ENCODE measurements at regions not wholly inside any gene's neighbourhood (a gene's known extent, or its start where the extent isn't known, plus 50 kb on each side); places are given as distances from the start of the nearest gene placed in this dataset.
"Not testable (repeated sequence)": the region's sequence is repeated elsewhere in the genome, so short reads cannot be mapped to it uniquely, and the experiment has no call there.

DNA sequence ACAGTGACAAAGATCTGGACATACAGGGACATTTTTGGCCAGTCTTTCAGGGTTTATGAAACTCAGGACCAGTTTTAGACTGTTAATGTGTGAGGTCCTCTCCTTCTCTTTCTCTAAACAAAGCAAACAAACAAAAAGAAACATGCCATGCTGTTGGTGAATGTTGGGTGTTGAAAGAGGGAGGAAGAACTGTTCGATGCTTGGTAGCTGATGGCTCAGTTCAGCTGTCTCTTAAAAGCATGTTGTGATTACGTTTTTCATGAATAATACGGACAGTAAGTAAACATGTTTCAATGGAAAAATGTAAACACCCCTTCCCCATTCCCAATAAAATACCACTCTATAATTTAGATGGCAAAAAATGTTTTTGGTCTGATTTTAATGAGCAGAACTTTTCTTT is 219.1 kb downstream of the SEC23IP start:
- DNase-seq (ENCODE audit: low spot score) = no peak

GRCh38 chr10:120112809-120113208 is 220.3 kb downstream of the SEC23IP start:
- DNase-seq (ENCODE audit: low spot score) = no peak

- DNase-seq (ENCODE audit: low spot score) = no peak
Measured at GRCh38 chr10:120115959-120116358, 223.4 kb downstream of the SEC23IP start.

DNA sequence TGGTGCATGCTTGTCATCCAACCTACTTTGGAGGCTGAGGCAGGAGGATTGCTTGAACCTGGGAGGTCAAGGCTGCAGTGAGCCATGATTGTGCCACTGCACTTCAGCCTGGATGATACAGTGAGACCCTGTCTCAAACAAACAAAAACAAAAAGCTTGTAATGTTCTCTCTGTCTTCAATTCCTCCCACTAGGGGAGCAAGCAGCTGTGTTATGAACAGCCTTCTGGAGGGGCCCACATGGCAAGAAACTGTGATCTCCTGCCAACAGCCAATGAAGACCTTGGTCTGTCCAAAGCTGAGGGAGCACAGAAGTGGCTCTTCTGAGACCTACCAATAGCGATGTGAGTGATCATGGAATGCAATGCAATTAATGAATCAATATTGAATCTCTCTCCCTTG is 229.2 kb downstream of the SEC23IP start:
- DNase-seq (ENCODE audit: low spot score) = no peak

- peak; percentile 10 for DNase-seq (ENCODE audit: low spot score)
Measured at GRCh38 chr10:120131183-120131582, 238.7 kb downstream of the SEC23IP start.

GRCh38 chr10:120132811-120133210 is 240.3 kb downstream of the SEC23IP start:
- no peak for DNase-seq (ENCODE audit: low spot score)

GRCh38 chr10:120138689-120139088 is 246.2 kb downstream of the SEC23IP start:
- no peak for DNase-seq (ENCODE audit: low spot score)

DNA sequence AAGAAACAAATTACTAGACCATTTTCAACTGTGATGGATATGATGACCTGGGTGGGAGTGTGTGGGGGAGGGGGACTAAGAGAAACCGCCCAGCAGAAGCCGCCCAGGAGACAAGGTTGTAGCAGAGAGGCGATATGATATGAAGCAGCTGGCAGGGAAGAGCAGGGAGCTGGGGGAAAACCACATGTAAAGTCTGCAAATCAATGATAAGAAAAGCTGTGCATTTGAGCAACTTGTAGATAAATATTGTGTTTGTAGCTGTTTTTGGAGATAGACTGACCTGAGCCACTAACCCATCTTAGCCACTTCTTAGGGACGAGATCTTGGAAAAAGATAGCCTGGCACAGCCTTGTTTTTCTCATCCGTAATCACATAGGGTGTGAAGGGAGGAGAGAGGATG is 252.6 kb downstream of the SEC23IP start:
- DNase-seq (ENCODE audit: low spot score) = no peak

DNA sequence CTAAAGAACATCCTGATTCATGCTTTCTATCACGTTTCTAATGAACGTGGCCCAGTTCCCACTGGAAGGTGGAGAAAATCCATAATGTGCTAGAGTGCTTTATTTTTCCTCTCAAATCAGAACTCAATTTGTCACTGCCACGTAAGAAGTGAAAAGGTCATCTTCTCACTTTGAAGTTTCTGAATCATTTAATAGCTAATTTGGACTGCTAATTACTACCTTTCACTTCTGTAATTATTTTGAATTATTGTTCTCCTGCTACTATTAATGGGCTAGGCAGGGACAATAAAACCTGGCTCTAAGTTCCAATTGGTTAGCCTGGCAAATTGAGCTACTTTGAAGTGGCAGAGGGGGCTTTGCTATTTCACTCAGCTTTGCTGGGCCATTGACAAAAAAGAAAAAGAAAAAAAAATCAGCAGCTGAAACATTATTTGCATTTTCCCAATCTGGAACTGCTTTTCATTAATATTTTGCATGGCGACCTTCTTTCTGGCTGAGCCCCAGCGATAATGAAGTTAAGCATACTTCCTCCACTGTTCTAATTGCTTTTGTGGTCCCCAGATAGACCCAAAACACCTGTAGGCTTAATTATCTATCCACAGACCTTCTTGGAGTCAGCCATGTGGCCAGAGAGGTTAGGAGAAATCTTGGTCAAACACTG is 264.2 kb downstream of the SEC23IP start:
- no peak for DNase-seq (ENCODE audit: low spot score)

DNA sequence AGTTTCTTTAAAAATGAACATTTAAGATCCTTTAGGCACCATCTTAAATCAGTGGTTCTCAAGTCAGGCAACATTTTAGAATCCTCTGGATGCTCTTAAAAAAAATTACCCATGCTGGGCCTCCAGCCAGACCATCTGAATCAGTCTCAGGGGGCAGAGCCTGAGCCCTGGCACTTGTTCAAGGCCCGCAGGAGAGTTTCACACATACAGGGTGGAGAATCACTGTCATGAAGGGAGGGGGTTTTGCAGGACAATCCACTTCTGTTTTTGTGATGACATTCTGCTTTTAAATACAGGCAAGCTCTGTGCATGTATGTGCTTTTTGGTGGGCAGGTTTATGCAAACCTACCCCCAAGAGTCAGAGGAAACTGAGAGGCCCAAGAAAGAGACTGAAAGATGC is 268.6 kb downstream of the SEC23IP start:
- no peak for DNase-seq (ENCODE audit: low spot score)

- DNase-seq (ENCODE audit: low spot score) = no peak
Measured at GRCh38 chr10:120162471-120162870, 269.9 kb downstream of the SEC23IP start.

GRCh38 chr10:120172356-120172755 is 279.8 kb downstream of the SEC23IP start:
- no peak for DNase-seq (ENCODE audit: low spot score)

GRCh38 chr10:120174491-120174890 is 282.0 kb downstream of the SEC23IP start:
- DNase-seq (ENCODE audit: low spot score) = no peak

GRCh38 chr10:120177330-120177729 is 279.7 kb upstream of the PLPP4 start:
- DNase-seq (ENCODE audit: low spot score) = no peak

GRCh38 chr10:120180160-120180559 is 276.9 kb upstream of the PLPP4 start:
- no peak for DNase-seq (ENCODE audit: low spot score)

DNA sequence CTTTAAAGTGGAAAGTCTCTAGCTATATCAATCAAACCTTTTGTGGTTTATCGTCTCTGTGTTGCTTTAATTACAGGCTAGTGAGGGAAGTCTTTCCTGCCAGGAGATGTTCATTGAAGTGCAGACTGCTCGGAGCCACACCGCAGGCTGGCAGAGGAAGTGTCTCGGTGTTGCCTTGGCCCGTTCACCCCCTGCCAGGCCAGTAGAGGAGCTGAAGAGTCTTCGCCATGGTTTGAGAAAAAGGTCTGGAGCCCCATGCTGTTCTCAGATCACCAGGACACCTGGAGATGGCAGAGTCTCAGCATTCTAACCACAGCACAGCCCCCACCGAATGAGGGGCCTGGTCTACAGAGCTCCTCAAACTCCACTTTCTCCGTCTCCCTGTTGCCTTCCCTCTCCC is 275.9 kb upstream of the PLPP4 start:
- DNase-seq (ENCODE audit: low spot score) = no peak

- no peak for DNase-seq (ENCODE audit: low spot score)
Measured at GRCh38 chr10:120182431-120182830, 274.6 kb upstream of the PLPP4 start.

- no peak for DNase-seq (ENCODE audit: low spot score)
Measured at GRCh38 chr10:120183546-120183945, 273.5 kb upstream of the PLPP4 start.

DNA sequence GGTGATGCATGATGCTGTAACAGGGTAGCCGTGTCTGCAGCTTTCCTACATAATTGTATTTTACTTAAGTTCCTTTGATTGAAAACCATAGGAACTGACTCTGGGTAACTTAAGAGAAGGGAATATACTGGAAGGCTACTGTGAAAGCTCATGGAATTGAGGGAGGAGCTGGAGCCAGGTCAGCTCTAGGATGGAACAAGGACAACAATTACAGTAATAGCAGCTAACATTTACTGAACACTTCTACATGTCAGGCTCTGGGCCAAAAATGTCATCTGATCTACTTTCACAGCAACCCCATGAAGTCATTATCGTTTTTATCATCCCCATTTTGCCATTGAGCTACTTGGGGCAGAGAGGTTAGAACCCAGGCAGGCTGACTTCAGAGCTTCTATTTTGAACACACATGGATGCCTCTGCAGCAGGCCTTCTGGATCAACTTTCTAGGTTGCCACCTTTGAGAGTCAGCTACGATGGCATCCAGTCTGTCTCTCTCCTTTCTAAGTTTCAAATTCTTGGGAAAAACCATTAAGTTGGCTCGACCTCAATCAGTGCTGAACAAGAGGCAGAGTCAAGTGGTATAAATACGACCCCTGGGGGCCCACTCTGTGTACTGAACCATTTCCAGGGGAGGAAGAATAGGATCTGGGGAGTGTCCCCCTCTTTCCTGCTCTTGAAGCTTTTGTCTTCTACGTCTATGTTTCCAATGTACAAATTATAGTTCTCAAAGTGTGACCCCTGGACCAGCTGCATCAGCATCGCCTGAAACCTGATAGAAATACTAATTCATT is 272.3 kb upstream of the PLPP4 start:
- DNase-seq (ENCODE audit: low spot score) = no peak

DNA sequence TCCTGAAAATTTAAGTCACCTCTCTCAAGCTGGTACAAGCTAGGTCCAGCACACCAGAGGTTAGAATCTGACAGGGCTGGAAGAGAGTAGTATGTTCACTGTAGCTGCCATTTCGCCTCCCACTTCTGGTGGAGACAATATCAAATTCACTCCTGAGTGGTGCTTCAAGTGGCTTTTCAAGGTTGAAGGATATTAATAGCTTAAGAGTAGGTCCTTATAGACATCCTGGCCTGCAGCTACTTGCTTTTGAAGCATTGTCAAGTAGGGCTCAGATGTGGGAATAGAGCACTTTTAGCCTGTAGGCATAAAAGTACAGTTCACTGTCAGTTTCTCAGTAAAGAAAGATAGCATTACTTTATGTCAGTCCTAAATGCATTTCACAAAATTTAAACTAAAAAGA is 270.5 kb upstream of the PLPP4 start:
- no peak for DNase-seq (ENCODE audit: low spot score)

DNA sequence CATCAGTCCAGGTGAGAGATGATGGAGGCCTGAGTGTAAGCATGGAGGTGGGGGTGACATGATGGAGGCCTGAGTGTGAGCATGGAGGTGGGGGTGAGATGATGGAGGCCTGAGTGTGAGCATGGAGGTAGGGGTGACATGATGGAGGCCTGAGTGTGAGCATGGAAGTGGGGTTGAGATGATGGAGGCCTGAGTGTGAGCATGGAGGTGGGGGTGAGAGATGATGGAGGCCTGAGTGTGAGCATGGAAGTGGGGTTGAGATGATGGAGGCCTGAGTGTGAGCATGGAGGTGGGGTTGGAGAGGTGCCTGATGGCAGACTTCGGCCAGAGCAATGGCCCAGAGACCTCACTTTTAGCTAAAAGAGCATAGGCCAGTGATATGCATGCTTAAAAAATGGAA is 269.9 kb upstream of the PLPP4 start:
- DNase-seq (ENCODE audit: low spot score) = not testable (repeated sequence)

GRCh38 chr10:120188950-120189349 is 268.1 kb upstream of the PLPP4 start:
- no peak for DNase-seq (ENCODE audit: low spot score)

DNA sequence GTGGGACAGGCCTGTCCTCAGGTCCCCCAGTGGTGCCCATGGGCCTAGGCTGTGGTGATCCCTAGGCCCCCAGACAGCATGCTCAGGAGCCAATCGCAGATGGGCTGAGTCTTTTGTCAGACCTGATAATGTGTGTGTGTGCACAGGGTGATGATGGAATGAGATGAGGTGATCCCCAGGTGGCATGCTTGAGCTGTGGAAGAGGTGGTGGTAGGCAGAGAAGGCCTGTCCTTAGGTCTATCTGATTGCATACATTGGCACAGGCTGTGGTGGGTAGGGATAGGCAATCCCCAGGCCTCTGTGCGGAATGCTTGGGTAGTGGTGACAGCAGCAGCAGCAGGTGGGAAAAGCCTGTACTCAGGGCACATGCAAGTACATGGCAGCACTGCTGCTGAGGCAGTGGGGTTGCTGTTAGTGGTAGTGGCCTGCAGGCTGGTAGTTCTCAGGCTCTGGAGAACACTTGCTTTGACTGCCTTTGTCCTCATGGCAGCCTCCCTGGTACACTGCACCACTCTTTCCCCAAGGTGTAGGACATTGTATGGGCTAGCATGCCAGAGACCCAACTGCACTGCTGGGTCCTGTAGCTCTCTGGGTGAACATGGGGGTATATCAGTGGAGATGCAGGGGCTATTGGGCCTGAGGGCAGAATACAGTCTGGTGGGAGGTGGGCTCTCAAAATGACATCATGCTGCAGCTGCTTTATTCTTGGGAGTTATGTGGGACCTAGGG is 260.9 kb upstream of the PLPP4 start:
- DNase-seq (ENCODE audit: low spot score) = no peak
